Heart left ventricle (tissue), 13 donors: ENCODE measurements at regions not wholly inside any gene's neighbourhood (a gene's known extent, or its start where the extent isn't known, plus 50 kb on each side); places are given as distances from the start of the nearest gene placed in this dataset.

ENCODE experiments used
- POLR2A ChIP-seq, 2 donors: fragments of 450-650 bp; IDR thresholded peaks; one replicate each; pipeline ENCODE4 v1.6.1; 2017; ENCODE audit warnings: antibody characterized with exemption in 2 of 2, mild to moderate bottlenecking in 2 of 2, moderate library complexity in 2 of 2
- TF ChIP-seq, protein P1 (sequence below), 12 donors: fragments of 200-600 bp; sonication (generic) in 4 of 12; IDR thresholded peaks; one replicate each; pipeline versions ENCODE4 v1.5.0 to v1.8.0; 2018 to 2022; ENCODE audit warnings: antibody characterized with exemption in 12 of 12, mild to moderate bottlenecking in 5 of 12
- donor health status: ischemic (EF 13 %, LVEDD 7.1; RV severe dilation, severe dysfunction).
- donor health status: DM: no; HTN: yes; CAD: no.
- donor health status: DM: no; HTN: no; CAD: no.
- donor health status: ischemic (EF 25% LVEDD 6.9; RV normal size, moderate dysfunction).
- donor health status: ischemic (EF 25% LVEDD 5.7; RV mildly dilated, moderate dysfunction).
- donor health status: ischemic (EF 35%, LVEDD 5.7; RV mildly dilated, moderate dysfunction).
- donor health status: nonischemic (EF 11% LVEDD 7.7; RV severe dilation, severe dysfunction).
- donor health status: DM: yes; HTN: yes; CAD: no.
- donor health status: PGD.
- donor health status: ischemic (EF 29% LVEDD 5.4; RV normal size, mild dysfunction).
- donor health status: nonischemic (EF 23%, LVEDD 6.1; RV moderate dilation, normal function).

DNA sequence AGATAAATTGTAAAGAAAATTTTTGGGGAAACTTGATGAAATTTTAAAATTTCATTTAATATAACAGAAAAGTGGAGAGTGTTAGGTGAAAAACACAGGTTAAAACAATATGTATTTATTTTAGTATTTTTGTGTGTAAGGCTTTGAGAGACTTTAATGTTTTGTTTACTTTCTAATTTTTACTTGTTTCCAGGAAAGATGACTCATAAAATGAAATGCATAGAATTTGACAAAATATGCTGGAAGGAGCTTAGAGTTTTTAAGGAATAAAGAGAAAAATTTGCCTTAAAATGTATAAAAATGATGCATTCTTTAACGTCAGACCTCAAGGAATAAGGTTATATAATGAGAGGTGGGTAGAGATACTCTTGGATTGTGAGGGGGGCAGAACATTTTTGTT is 1205.1 kb upstream of the CNTN5 start:
- TF ChIP-seq, protein P1, sequence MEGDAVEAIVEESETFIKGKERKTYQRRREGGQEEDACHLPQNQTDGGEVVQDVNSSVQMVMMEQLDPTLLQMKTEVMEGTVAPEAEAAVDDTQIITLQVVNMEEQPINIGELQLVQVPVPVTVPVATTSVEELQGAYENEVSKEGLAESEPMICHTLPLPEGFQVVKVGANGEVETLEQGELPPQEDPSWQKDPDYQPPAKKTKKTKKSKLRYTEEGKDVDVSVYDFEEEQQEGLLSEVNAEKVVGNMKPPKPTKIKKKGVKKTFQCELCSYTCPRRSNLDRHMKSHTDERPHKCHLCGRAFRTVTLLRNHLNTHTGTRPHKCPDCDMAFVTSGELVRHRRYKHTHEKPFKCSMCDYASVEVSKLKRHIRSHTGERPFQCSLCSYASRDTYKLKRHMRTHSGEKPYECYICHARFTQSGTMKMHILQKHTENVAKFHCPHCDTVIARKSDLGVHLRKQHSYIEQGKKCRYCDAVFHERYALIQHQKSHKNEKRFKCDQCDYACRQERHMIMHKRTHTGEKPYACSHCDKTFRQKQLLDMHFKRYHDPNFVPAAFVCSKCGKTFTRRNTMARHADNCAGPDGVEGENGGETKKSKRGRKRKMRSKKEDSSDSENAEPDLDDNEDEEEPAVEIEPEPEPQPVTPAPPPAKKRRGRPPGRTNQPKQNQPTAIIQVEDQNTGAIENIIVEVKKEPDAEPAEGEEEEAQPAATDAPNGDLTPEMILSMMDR (IDR thresholded peaks at IDR 0.05), result no peak
- no peak for TF ChIP-seq POLR2A (IDR thresholded peaks at IDR 0.05)
